ENCODE measurements at regions not wholly inside any gene's neighbourhood (a gene's known extent, or its start where the extent isn't known, plus 50 kb on each side); places are given as distances from the start of the nearest gene placed in this dataset.

- no peak for TF ChIP-seq GATA3 (IDR thresholded peaks at IDR 0.05; ENCODE audit: low read depth, low read length)
- TF ChIP-seq GATA2 (IDR thresholded peaks at IDR 0.05; ENCODE audit: low read depth, low read length), result no peak
Measured at GRCh38 chr11:129319201-129319600, 56.4 kb upstream of the BARX2 start.

Measured in SH-SY5Y (cell line).